ENCODE measurements at regions not wholly inside any gene's neighbourhood (a gene's known extent, or its start where the extent isn't known, plus 50 kb on each side); places are given as distances from the start of the nearest gene placed in this dataset.

GRCh38 chr2:142585785-142586184 lies 291.7 kb upstream of the KYNU start:
- in situ Hi-C loops (cut with MboI; ENCODE audit: low pct_unique_long_range_greater_than_20kb, low sequenced_read_pairs, unreplicated experiment), result no loop called here
- no peak for DNase-seq (ENCODE audit: low spot score)
- TF ChIP-seq CTCF (IDR thresholded peaks at IDR 0.05; ENCODE audit: extremely low read depth, insufficient read depth, missing control alignments), result no peak

GRCh38 chr2:142582317-142582716 lies 295.1 kb upstream of the KYNU start:
- in situ Hi-C loops (cut with MboI; ENCODE audit: low pct_unique_long_range_greater_than_20kb, low sequenced_read_pairs, unreplicated experiment), result no loop called here
- DNase-seq (ENCODE audit: low spot score), result no peak
- no peak for TF ChIP-seq CTCF (IDR thresholded peaks at IDR 0.05; ENCODE audit: extremely low read depth, insufficient read depth, missing control alignments)

GRCh38 chr2:142581491-142581890 lies 296.0 kb upstream of the KYNU start:
- in situ Hi-C loops (cut with MboI; ENCODE audit: low pct_unique_long_range_greater_than_20kb, low sequenced_read_pairs, unreplicated experiment), result no loop called here
- DNase-seq (ENCODE audit: low spot score), result no peak
- TF ChIP-seq CTCF (IDR thresholded peaks at IDR 0.05; ENCODE audit: extremely low read depth, insufficient read depth, missing control alignments), result no peak

GRCh38 chr2:142580691-142581090 lies 296.8 kb upstream of the KYNU start:
- no peak for TF ChIP-seq CTCF (IDR thresholded peaks at IDR 0.05; ENCODE audit: extremely low read depth, insufficient read depth, missing control alignments)
- no peak for DNase-seq (ENCODE audit: low spot score)
- in situ Hi-C loops (cut with MboI; ENCODE audit: low pct_unique_long_range_greater_than_20kb, low sequenced_read_pairs, unreplicated experiment), result no loop called here

- no peak for TF ChIP-seq CTCF (IDR thresholded peaks at IDR 0.05; ENCODE audit: extremely low read depth, insufficient read depth, missing control alignments)
- in situ Hi-C loops (cut with MboI; ENCODE audit: low pct_unique_long_range_greater_than_20kb, low sequenced_read_pairs, unreplicated experiment), result no loop called here
- DNase-seq (ENCODE audit: low spot score), result no peak
Observed at GRCh38 chr2:142575561-142575960, 301.9 kb upstream of the KYNU start.

- in situ Hi-C loops (cut with MboI; ENCODE audit: low pct_unique_long_range_greater_than_20kb, low sequenced_read_pairs, unreplicated experiment), result no loop called here
- no peak for DNase-seq (ENCODE audit: low spot score)
- no peak for TF ChIP-seq CTCF (IDR thresholded peaks at IDR 0.05; ENCODE audit: extremely low read depth, insufficient read depth, missing control alignments)
Observed at GRCh38 chr2:142574388-142574787, 303.1 kb upstream of the KYNU start.
